Astrocyte of the hippocampus (primary cell): ENCODE measurements at regions not wholly inside any gene's neighbourhood (a gene's known extent, or its start where the extent isn't known, plus 50 kb on each side); places are given as distances from the start of the nearest gene placed in this dataset.
A peak's percentile ranks its signal among the peaks of the same experiment; 100 is the strongest.

Experiments
- DNase-seq: peaks from one replicate; pipeline ENCODE4 v3.0.0; 2011; ENCODE audit warnings: low read depth, low spot score

GRCh38 chr7:13421776-13422175, 567.7 kb downstream of the ETV1 start:
- no peak for DNase-seq

DNA sequence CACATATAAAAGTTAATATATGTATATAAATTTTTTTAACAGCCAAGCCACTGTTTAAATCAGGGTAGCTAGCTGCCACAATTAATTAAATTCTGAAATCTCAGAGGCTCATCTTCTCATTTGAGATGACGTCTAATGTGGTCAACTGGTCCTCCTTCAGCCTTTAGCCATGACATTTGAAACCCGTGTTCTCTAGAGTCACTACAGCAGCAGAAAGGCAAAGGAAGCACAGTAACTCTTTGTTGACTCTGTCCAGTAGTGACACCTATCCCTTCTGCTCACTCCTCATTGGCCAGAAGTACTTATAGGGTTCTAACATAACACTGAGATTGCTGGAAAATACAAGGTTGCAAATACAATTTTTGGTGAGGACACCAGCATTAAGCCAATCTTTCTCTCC, 555.5 kb downstream of the ETV1 start:
- no peak for DNase-seq

DNA sequence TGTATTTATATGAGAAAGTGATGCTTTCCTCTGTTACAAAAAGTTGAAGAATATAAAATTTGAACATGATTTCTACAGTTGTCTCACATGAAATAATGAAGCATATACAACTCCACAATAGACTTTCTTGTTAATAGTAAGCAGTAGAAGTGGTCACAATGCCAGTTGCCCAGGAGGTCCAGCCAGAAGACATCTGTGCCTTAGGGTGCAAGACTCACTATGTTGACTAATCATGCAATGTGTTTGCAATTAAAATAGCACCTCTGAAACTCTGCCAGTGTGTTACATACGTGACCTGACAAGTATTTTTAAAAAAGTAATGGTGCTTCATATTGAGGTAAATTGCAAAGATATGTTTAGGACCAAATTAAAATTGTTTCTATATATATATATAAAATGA, 547.2 kb downstream of the ETV1 start:
- no peak for DNase-seq

- no peak for DNase-seq
These were observed 541.8 kb downstream of the ETV1 start for GRCh38 chr7:13447637-13448036.

DNA sequence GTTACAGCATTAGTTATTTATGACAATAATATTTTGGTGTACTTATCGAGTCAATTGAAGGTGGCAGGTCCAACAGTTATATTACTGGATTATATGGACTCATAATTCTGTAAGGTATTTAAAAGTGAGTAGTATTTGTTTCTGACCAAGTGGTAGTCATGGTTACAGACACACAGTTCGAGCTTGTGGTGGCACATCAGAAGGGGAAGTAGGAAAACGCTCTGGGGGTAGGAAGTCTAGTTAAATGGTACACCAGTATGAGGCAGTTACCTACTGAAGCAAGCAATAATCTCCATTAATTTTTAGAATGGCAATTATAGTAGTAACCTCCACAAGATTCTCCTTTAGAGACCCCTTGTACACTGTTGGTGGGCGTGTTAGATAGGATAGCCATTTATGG, 541.2 kb downstream of the ETV1 start:
- DNase-seq, result no peak

DNA sequence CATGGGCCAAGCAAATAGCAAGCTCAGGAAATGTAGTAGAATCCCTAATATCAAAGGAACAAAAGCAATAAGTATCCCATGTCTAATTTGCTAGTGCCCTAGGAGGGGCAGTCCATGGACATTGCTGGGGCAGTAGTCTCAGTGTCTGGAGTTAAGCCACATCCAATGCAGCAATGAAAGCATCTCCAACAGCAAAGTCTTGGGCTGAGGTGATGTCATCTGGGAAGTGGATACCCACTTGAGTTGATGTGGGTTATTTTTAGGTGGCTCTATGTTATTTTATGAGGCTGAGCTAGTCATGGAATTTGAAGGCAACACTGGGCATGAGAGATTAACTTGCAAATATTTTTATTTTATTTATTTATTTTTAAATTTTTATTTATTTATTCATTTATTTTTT, 540.0 kb downstream of the ETV1 start:
- no peak for DNase-seq

DNA sequence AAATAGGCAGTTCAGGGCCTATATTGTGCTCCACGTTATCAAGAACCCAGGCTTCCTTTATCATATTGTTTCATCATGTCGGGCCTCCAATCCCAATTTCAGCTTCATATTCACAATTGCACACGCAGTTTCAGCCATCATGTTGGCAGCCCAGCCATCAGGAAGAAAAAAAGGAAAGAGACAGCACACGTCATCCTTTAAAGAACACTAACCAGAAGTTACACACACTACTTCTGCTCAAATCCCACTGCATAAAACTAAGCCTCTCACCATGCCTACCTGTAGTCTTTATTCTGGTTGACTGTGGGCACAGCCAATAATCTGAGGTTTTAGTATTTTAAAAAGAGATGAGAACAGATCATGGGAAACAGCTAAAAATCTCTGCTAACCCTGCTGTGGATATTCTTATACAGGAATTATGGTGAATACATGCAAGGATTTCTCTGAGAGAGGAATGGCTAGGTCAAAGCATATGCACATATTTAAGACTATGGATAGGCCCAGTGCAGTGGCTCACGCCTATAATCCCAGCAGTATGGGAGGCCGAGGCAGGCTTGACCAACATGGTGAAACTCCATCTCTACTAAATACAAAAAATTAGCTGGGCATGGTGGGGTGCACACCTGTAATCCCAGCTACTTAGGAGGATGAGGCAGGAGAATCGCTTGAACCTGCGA, 534.4 kb downstream of the ETV1 start:
- DNase-seq, result no peak

DNA sequence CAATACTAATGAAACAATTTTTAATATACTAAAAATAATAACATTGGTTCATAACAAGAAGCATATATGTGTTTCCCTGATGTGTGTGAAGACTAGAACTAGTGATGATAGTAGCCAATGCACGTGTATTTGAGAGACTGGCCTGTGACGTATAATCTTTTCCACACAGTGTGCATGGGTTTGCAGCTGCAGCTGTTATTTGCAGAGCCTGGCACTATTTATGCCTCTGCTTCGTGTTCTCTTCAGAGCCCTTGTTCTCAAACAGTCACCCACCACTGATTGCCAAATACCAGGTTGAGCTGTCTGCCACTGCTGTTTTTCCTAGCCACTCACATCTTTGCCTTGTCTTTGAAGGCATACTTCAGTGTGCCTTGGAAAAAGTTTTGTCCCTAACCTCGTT, 531.7 kb downstream of the ETV1 start:
- DNase-seq, result no peak

DNA sequence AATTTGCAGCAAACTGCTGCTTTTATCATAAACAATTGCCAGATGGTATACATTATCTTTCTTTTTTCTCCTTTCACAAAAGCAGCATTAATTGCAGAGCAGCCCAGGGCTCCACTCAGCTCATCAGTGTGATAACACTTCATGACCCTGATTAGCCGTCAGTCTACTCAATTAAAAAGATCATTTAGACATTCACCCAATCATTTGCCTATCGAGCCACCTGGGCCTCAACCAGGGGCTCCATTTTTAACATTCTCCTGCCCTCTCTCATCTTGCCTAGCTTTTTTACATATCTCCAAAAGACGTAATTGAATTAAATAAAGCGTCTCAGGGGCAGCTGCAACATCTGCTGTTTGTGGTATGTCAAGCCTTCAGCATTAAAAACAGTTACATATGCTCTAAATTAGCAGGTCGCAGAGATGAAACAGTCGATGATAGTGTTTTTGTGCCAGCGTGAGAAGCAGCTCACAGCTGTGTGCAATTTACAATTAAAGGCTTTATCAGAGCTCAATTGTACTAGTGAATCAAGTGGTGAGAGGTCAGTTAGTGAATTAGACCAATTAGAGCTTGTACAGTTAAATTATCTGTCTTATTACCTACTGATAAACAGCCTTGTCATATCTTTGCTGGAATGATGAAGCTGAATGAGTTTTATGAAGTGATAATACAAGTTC, 522.5 kb downstream of the ETV1 start:
- DNase-seq, result no peak

- no peak for DNase-seq
These were observed 512.5 kb downstream of the ETV1 start for GRCh38 chr7:13476881-13477444.

GRCh38 chr7:13489386-13489785, 500.1 kb downstream of the ETV1 start:
- no peak for DNase-seq

DNA sequence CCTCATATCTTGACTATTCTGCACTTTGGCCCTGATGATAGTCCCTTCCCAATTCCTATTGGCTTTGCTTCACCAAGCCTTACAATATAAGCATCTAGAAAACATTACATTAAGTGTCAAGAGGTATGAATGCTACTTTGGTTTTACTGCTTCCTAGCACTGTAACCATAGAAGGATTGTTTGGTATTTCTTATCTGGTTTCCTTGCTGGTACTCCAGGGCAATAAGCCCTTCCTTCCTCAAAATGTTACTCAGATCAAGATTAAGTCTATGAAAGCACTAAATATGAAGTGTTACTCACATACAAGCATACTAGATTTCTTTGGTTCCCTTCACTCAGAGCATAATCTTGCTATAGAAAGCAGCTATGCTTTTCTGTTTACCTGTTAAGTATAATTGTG, 492.5 kb downstream of the ETV1 start:
- no peak for DNase-seq

- DNase-seq, result no peak
These were observed 480.9 kb downstream of the ETV1 start for GRCh38 chr7:13508586-13508985.

- DNase-seq, result no peak
These were observed 470.7 kb downstream of the ETV1 start for GRCh38 chr7:13518738-13519137.

GRCh38 chr7:13524076-13524475, 465.4 kb downstream of the ETV1 start:
- no peak for DNase-seq

- DNase-seq, result no peak
These were observed 457.3 kb downstream of the ETV1 start for GRCh38 chr7:13532028-13532753.

DNA sequence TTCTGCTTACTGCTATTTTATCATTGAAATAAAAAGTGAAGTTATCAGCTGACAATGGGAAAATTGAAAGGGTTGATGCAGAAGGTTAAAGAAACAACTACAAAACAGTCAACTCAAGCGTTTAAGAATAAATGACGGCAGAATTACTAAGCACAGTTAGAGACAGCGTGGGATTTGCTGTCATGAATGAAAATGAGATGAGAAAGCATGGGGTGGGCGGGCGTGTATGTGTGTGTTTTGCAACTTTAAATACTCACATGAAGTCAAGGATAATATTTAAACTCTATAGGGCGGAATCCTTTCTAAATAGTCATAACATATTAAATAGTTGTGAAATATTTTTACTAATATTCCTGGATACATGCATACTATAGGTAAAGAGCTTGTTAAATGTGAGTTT, 450.8 kb downstream of the ETV1 start:
- DNase-seq, result peak; percentile 13

DNA sequence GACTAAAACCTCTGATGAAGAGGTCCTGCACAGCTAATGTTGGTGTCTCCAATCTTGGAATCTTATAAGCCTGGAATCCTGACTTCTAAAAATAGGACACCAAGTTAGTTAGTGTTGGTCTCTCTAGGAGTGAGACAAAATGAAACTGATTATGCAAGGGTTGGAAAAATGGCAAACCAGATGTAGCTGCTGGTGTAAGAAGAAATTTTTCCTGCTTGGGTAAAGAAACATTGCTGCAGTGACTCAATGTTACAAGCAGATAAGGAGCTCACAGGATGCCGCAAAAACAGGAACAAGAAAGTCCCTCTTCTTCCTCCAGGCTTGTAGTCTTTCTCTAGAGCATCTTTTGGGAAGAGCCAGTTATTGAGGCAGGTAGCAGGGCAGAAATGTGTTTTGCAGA, 449.0 kb downstream of the ETV1 start:
- DNase-seq, result peak; percentile 28

DNA sequence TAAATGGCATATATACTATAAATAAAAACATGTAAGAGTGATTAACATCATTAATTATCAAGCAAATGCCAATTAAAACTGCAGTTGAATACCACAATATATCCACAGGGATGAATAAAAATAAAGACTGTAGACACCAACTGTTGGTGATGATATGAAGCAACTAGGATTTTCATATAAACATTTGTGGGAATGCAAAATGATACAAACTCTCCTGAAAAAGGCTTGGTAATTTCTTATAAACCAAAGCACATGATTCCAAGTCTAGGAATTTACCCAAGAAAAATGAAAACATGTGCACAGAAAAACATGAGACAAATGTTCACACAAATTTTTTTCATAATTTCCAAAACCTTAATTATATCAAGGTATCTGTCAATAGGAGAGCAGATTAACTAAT, 448.1 kb downstream of the ETV1 start:
- DNase-seq, result no peak

DNA sequence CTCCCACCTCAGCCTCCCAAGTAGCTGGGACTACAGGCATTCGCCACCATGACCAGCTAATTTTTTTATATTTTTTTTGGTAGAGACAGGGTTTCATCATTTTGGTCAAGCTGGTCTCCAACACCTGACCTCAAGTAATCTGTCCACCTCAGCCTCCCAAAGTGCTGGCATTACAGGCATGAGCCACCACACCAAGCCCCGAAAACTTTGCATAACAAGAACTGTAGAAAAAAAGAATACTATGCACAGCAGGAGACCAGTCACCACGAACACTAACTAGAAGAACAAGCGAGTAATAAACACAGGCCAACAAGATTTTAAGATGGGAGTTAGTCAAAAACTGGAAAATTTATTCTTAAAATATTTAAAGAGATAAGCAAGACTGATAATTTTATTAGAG, 447.0 kb downstream of the ETV1 start:
- DNase-seq, result no peak

GRCh38 chr7:13551503-13551902, 438.0 kb downstream of the ETV1 start:
- peak; percentile 45 for DNase-seq

DNA sequence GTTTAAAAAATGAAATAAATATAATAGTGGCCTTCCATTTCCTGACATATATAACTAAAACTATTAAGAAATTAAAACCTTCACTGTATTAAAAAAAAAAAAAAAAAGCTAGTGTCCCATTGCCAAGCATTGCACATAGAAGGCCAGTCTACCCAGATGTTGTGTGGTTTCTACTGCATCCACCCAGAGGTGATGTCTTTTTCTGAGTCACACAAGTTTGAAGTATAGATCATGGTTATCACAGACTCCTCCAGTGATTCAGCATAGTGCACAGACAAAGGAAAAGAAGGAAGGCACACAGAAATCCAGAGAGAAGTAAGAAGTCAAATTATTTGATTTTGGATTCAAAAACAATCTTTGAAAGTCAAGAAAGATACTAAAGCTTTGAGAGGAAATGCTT, 429.0 kb downstream of the ETV1 start:
- DNase-seq, result no peak

DNA sequence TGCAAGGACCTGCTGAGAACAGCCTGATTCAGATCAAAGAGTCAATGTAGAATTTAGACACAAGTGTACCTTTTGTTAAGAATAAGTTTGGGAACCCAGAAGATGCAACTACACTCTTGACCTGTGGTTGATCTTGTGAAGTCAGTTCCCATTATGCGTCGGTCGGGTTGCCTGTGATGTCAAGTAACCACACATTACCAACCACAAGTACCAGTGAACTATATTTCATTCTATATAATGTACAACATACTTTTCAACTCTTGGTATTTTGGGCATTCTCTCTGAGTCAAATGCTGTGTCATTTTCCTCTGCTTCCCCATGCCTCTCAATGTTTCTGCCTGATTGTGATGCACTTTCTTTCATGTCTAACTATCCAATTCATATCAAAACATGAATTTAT, 426.2 kb downstream of the ETV1 start:
- no peak for DNase-seq
